ENCODE measurements at regions not wholly inside any gene's neighbourhood (a gene's known extent, or its start where the extent isn't known, plus 50 kb on each side); places are given as distances from the start of the nearest gene placed in this dataset.
A peak's percentile ranks its signal among the peaks of the same experiment; 100 is the strongest.

- ChIA-PET POLR2A (no interaction called here), CTCF (no interaction called here)
- no peaks in the 10 kb centered on the region for H3K36me3 ChIP-seq (ENCODE audit: control insufficient read depth in 4 of 4, insufficient read depth in 4 of 4, low read length in 3 of 4)
- no peak for DNase-seq
- no peaks in the 10 kb centered on the region for H3K4me1 ChIP-seq (ENCODE audit: control extremely low read depth in 1 of 4, control insufficient read depth in 4 of 4, insufficient read depth in 4 of 4, low read length in 3 of 4)
- no peaks in the 10 kb centered on the region for H3K27me3 ChIP-seq (replicated peaks in 2 of 5; ENCODE audit: control insufficient read depth in 4 of 5, insufficient read depth in 5 of 5, low read length in 4 of 5)
- H3K9me3 ChIP-seq (ENCODE audit: control extremely low read depth in 1 of 5, control insufficient read depth in 4 of 5, insufficient read depth in 2 of 5, low read depth in 1 of 5, low read length in 4 of 5), result no peaks in the 10 kb centered on the region
- no peak overlapping the region for H3K27ac ChIP-seq (ENCODE audit: insufficient read depth in 1 of 2, low read depth in 1 of 2, low read length in 2 of 2, poor library complexity in 1 of 2, severe bottlenecking in 2 of 2)
- no CpG with 5 or more reads among the region's 4 CpGs for WGBS (ENCODE audit: insufficient coverage)
- no peak overlapping the region for H3K4me3 ChIP-seq (ENCODE audit: control insufficient read depth in 1 of 7, extremely low read depth in 1 of 7, insufficient read depth in 4 of 7, low read depth in 2 of 7, low read length in 6 of 7)
Observed at GRCh38 chrY:15345471-15346155, 821.3 kb downstream of the NLGN4Y start.

DNA sequence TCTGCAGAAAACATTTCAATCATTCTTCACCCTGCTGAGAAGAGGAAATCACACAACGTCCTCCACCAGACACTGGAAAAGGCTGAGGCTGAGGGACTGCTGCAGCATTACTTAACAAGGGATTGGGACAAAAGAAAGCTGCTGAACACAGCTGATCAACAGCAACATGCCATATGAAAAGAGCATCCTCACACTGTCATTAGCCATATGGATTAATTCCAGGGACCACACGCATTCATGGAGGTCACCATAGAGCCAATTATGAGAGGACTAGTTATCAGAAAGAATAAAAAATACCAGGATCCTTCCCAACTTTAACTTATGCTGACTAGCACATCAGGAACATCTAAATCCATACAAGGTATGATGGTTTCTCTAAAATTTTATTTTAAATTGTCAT is 825.0 kb downstream of the NLGN4Y start:
- DNase-seq, result no peak
- Histone ChIP-seq H3K36me3 (ENCODE audit: control insufficient read depth in 4 of 4, insufficient read depth in 4 of 4, low read length in 3 of 4) (no peaks in the 10 kb centered on the region), H3K27me3 (replicated peaks in 2 of 5; ENCODE audit: control insufficient read depth in 4 of 5, insufficient read depth in 5 of 5, low read length in 4 of 5) (no peaks in the 10 kb centered on the region), H3K27ac (ENCODE audit: insufficient read depth in 1 of 2, low read depth in 1 of 2, low read length in 2 of 2, poor library complexity in 1 of 2, severe bottlenecking in 2 of 2) (no peak overlapping the region), H3K4me1 (ENCODE audit: control extremely low read depth in 1 of 4, control insufficient read depth in 4 of 4, insufficient read depth in 4 of 4, low read length in 3 of 4) (no peaks in the 10 kb centered on the region), H3K9me3 (ENCODE audit: control extremely low read depth in 1 of 5, control insufficient read depth in 4 of 5, insufficient read depth in 2 of 5, low read depth in 1 of 5, low read length in 4 of 5) (no peaks in the 10 kb centered on the region), H3K4me3 (ENCODE audit: control insufficient read depth in 1 of 7, extremely low read depth in 1 of 7, insufficient read depth in 4 of 7, low read depth in 2 of 7, low read length in 6 of 7) (no peak overlapping the region)
- no CpG with 5 or more reads among the region's 2 CpGs for WGBS (ENCODE audit: insufficient coverage)
- ChIA-PET POLR2A (no interaction called here), CTCF (no interaction called here)

DNA sequence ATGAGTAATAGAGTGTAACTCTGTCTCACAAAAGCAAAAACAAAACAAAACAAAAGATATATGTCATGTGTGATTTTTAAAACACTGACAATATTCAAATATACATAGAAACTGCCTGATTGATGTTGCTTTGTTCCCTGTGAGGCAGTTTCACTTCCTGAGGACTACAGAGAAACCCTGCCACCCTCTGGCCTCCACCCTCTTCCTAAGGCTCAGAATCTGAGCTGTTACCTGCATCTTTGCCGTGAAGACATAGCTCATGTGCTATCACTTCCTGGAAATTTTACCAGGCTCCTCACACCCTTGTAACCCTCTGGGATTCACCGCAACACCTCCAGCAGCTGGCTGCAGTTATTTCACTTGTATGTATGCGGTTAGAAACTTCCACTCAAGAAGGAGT is 831.0 kb downstream of the NLGN4Y start:
- Histone ChIP-seq H3K4me3 (ENCODE audit: control insufficient read depth in 1 of 7, extremely low read depth in 1 of 7, insufficient read depth in 4 of 7, low read depth in 2 of 7, low read length in 6 of 7) (no peak overlapping the region), H3K27me3 (replicated peaks in 2 of 5; ENCODE audit: control insufficient read depth in 4 of 5, insufficient read depth in 5 of 5, low read length in 4 of 5) (no peaks in the 10 kb centered on the region), H3K4me1 (ENCODE audit: control extremely low read depth in 1 of 4, control insufficient read depth in 4 of 4, insufficient read depth in 4 of 4, low read length in 3 of 4) (no peaks in the 10 kb centered on the region), H3K36me3 (ENCODE audit: control insufficient read depth in 4 of 4, insufficient read depth in 4 of 4, low read length in 3 of 4) (no peaks in the 10 kb centered on the region), H3K9me3 (ENCODE audit: control extremely low read depth in 1 of 5, control insufficient read depth in 4 of 5, insufficient read depth in 2 of 5, low read depth in 1 of 5, low read length in 4 of 5) (no peaks in the 10 kb centered on the region), H3K27ac (ENCODE audit: insufficient read depth in 1 of 2, low read depth in 1 of 2, low read length in 2 of 2, poor library complexity in 1 of 2, severe bottlenecking in 2 of 2) (no peak overlapping the region)
- ChIA-PET CTCF (no interaction called here), POLR2A (no interaction called here)
- WGBS (ENCODE audit: insufficient coverage), result no CpG with 5 or more reads among the region's 3 CpGs
- DNase-seq, result peak in 2 of 3 donors; percentile 11 to 21

GRCh38 chrY:15360471-15360870 is 836.1 kb downstream of the NLGN4Y start:
- no peaks in the 10 kb centered on the region for H3K4me1 ChIP-seq (ENCODE audit: control extremely low read depth in 1 of 4, control insufficient read depth in 4 of 4, insufficient read depth in 4 of 4, low read length in 3 of 4)
- H3K9me3 ChIP-seq (ENCODE audit: control extremely low read depth in 1 of 5, control insufficient read depth in 4 of 5, insufficient read depth in 2 of 5, low read depth in 1 of 5, low read length in 4 of 5), result no peaks in the 10 kb centered on the region
- H3K27ac ChIP-seq (ENCODE audit: insufficient read depth in 1 of 2, low read depth in 1 of 2, low read length in 2 of 2, poor library complexity in 1 of 2, severe bottlenecking in 2 of 2), result no peak overlapping the region
- no peaks in the 10 kb centered on the region for H3K27me3 ChIP-seq (replicated peaks in 2 of 5; ENCODE audit: control insufficient read depth in 4 of 5, insufficient read depth in 5 of 5, low read length in 4 of 5)
- ChIA-PET POLR2A (no interaction called here), CTCF (no interaction called here)
- no peak overlapping the region for H3K4me3 ChIP-seq (ENCODE audit: control insufficient read depth in 1 of 7, extremely low read depth in 1 of 7, insufficient read depth in 4 of 7, low read depth in 2 of 7, low read length in 6 of 7)
- no peak for DNase-seq
- H3K36me3 ChIP-seq (ENCODE audit: control insufficient read depth in 4 of 4, insufficient read depth in 4 of 4, low read length in 3 of 4), result no peaks in the 10 kb centered on the region

GRCh38 chrY:15364996-15365395 is 840.7 kb downstream of the NLGN4Y start:
- WGBS (ENCODE audit: insufficient coverage), result no CpG with 5 or more reads among the region's 4 CpGs
- Histone ChIP-seq H3K27me3 (replicated peaks in 2 of 5; ENCODE audit: control insufficient read depth in 4 of 5, insufficient read depth in 5 of 5, low read length in 4 of 5) (no peaks in the 10 kb centered on the region), H3K4me1 (ENCODE audit: control extremely low read depth in 1 of 4, control insufficient read depth in 4 of 4, insufficient read depth in 4 of 4, low read length in 3 of 4) (no peaks in the 10 kb centered on the region), H3K36me3 (ENCODE audit: control insufficient read depth in 4 of 4, insufficient read depth in 4 of 4, low read length in 3 of 4) (no peaks in the 10 kb centered on the region), H3K27ac (ENCODE audit: insufficient read depth in 1 of 2, low read depth in 1 of 2, low read length in 2 of 2, poor library complexity in 1 of 2, severe bottlenecking in 2 of 2) (no peak overlapping the region), H3K4me3 (ENCODE audit: control insufficient read depth in 1 of 7, extremely low read depth in 1 of 7, insufficient read depth in 4 of 7, low read depth in 2 of 7, low read length in 6 of 7) (no peak overlapping the region), H3K9me3 (ENCODE audit: control extremely low read depth in 1 of 5, control insufficient read depth in 4 of 5, insufficient read depth in 2 of 5, low read depth in 1 of 5, low read length in 4 of 5) (no peaks in the 10 kb centered on the region)
- CTCF ChIA-PET, result no interaction called here
- no peak for DNase-seq
- POLR2A ChIA-PET, result no interaction called here

DNA sequence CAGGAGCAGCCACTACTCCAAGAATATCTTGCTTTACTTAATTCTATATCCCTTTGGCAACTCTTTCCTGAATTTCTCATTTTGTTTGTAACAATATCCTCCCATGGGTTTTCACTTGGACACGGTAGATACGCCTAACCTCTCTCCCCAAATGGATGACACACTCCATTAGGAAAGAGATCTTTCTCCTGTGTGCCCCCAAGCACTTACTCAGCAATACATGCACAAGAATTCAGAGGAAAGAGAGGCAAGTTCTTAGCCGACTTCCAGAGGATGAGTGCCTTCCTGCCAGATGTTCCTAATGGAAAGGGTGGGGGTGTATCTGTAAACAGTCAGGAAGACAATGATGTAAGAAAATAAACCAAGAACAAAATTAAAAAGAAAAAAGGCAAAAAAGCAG is 844.5 kb downstream of the NLGN4Y start:
- DNase-seq, result no peak
- Histone ChIP-seq H3K4me1 (ENCODE audit: control extremely low read depth in 1 of 4, control insufficient read depth in 4 of 4, insufficient read depth in 4 of 4, low read length in 3 of 4) (no peaks in the 10 kb centered on the region), H3K27ac (ENCODE audit: insufficient read depth in 1 of 2, low read depth in 1 of 2, low read length in 2 of 2, poor library complexity in 1 of 2, severe bottlenecking in 2 of 2) (no peak overlapping the region), H3K27me3 (replicated peaks in 2 of 5; ENCODE audit: control insufficient read depth in 4 of 5, insufficient read depth in 5 of 5, low read length in 4 of 5) (no peaks in the 10 kb centered on the region), H3K9me3 (ENCODE audit: control extremely low read depth in 1 of 5, control insufficient read depth in 4 of 5, insufficient read depth in 2 of 5, low read depth in 1 of 5, low read length in 4 of 5) (no peaks in the 10 kb centered on the region), H3K36me3 (ENCODE audit: control insufficient read depth in 4 of 4, insufficient read depth in 4 of 4, low read length in 3 of 4) (no peaks in the 10 kb centered on the region), H3K4me3 (ENCODE audit: control insufficient read depth in 1 of 7, extremely low read depth in 1 of 7, insufficient read depth in 4 of 7, low read depth in 2 of 7, low read length in 6 of 7) (no peak overlapping the region)
- ChIA-PET POLR2A (no interaction called here), CTCF (no interaction called here)
- WGBS (ENCODE audit: insufficient coverage), result no CpG with 5 or more reads among the region's 3 CpGs

DNA sequence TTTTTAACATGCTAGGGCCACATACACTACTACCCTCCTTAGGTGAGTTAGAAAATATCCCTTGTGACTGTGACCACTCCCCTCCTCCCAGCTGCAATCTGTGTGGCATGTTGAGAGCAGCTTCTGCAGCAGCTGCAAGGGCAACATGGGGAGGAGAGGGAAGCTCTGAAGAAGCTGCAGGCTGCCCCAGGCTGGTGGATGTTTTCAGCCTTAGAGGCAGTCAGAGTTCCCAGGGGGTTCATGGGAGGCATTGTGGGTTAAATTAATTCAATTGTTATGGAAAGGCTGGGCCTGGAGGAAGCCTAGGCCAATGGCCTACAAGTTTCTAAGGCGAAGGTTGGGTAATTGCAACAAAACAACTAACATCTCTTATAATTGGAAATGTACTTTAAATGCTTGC is 860.8 kb downstream of the NLGN4Y start:
- DNase-seq, result no peak
- ChIA-PET CTCF (no interaction called here), POLR2A (no interaction called here)
- H3K36me3 ChIP-seq (ENCODE audit: control insufficient read depth in 4 of 4, insufficient read depth in 4 of 4, low read length in 3 of 4), result no peaks in the 10 kb centered on the region
- H3K27me3 ChIP-seq (replicated peaks in 2 of 5; ENCODE audit: control insufficient read depth in 4 of 5, insufficient read depth in 5 of 5, low read length in 4 of 5), result no peaks in the 10 kb centered on the region
- no CpG with 5 or more reads among the region's 1 CpG for WGBS (ENCODE audit: insufficient coverage)
- H3K4me1 ChIP-seq (ENCODE audit: control extremely low read depth in 1 of 4, control insufficient read depth in 4 of 4, insufficient read depth in 4 of 4, low read length in 3 of 4), result no peaks in the 10 kb centered on the region
- no peaks in the 10 kb centered on the region for H3K9me3 ChIP-seq (ENCODE audit: control extremely low read depth in 1 of 5, control insufficient read depth in 4 of 5, insufficient read depth in 2 of 5, low read depth in 1 of 5, low read length in 4 of 5)
- H3K4me3 ChIP-seq (ENCODE audit: control insufficient read depth in 1 of 7, extremely low read depth in 1 of 7, insufficient read depth in 4 of 7, low read depth in 2 of 7, low read length in 6 of 7), result no peak overlapping the region
- H3K27ac ChIP-seq (ENCODE audit: insufficient read depth in 1 of 2, low read depth in 1 of 2, low read length in 2 of 2, poor library complexity in 1 of 2, severe bottlenecking in 2 of 2), result no peak overlapping the region
